ENCODE measurements at regions not wholly inside any gene's neighbourhood (a gene's known extent, or its start where the extent isn't known, plus 50 kb on each side); places are given as distances from the start of the nearest gene placed in this dataset.
"Not testable (repeated sequence)": the region's sequence is repeated elsewhere in the genome, so short reads cannot be mapped to it uniquely, and the experiment has no call there.

- no peak for DNase-seq (ENCODE audit: low read depth)
These were observed 485.2 kb upstream of the BCHE start for GRCh38 chr3:166322391-166322790.

DNA sequence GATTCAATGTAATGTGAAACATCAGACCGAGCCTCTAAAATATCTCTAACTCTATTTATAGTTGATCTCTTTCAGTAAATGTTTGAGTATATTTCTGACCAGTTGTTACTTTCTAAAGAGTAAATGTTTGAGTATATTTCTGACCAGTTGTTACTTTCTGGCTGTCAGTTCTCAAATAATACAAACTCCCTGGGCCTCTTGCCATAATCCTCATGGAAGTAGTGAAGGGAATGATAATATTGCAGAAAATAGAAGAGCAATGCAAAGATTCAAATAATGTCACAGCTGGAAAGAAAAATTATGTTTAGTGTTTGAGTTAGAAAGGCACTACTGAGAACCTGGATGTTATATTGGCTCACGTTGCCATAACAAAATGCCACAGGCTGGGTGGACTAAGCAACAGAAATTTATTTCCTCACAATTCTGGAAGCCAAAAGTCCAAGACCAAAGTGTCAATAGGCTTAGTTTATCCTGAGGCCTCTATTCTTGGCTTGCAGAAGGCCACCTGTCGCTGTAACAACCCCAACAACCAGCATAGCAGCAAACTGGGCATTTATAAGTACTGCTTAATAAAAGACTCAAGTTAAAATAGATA lies 470.6 kb upstream of the BCHE start:
- no peak for DNase-seq (ENCODE audit: low read depth)

DNA sequence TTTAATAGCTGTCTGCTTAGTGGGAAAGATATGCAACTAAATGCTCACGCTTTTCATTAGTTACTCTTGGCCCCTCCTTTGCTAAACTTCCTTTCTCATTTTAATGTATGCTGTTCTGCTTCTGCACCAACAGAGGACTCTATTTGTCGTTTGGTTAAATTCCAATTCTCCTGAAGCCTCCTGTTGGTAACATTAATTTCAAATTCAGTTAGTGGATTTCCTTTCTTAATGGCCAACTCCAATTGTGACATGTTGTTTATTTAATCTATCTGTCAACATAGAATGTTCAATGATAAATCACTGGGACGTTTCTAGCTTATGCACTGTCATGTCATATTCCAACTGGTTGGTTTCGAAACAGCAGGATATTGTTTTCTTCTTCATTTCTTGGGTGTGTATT lies 467.4 kb upstream of the BCHE start:
- DNase-seq (ENCODE audit: low read depth) = no peak

DNA sequence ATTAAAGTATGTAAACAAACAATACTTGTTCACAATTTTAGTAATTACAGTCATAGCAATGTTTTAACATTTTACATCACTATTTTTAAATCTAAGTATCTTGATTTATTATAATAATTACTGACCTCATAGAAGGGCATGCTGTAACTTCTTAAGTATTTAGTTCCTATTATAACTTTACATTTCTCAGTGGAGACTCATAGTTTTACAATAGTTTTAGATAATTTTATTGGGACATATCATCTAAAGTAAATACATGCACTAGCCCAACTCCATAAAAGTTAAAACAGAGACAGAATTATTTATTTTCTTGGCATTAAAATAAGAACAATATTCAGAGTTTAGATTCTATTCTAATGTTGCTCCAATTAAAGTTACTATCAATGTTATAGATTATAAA lies 466.5 kb upstream of the BCHE start:
- no peak for DNase-seq (ENCODE audit: low read depth)

GRCh38 chr3:166302331-166302730 lies 465.1 kb upstream of the BCHE start:
- no peak for DNase-seq (ENCODE audit: low read depth)

DNA sequence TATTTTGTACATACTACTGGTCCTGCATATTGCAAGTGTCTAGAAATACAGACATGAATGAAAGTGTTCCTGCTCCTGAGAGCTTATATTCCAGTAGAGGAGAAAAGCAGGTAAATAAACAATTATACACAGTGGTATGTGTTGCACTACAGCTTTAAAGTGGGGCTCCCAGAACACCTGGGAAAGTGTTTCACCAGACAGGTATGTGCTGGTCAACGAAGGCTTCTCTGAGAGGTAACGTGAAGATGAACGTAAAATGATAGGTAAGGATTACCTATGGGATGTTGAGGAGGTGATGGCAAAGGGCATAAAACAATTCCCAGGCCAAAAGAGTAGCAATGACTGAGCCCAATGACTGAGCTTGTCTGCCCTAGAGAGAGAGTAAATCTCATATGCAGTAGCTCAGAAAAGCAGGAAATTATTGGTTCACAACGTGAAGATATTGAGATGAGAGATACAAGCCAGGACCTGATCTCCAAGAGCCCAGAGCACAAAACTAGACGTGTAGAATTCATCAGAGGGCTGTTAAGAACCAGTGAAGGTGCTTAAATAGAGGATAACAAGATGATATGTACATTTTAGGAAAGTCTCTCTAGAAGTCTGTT lies 459.1 kb upstream of the BCHE start:
- DNase-seq (ENCODE audit: low read depth) = no peak

- DNase-seq (ENCODE audit: low read depth) = no peak
These were observed 454.1 kb upstream of the BCHE start for GRCh38 chr3:166291186-166291955.

DNA sequence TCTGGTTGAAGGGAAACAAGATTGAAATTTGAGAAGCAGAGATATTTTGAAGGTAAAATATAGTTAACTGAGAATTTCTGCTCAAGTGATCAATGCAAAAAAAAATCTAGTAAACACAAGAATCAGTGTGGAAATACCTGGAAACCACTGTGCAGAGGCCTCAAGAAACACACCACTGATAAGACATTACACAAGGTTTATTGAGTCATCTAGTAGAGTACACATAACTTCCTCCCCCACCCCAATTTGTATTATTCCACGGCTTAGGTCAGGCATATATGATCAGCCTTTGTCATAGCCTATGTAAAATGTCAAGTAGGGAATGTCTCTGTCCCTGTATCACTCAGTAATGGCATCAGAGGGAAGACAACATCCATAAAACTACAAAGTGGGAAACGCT lies 447.8 kb upstream of the BCHE start:
- no peak for DNase-seq (ENCODE audit: low read depth)

DNA sequence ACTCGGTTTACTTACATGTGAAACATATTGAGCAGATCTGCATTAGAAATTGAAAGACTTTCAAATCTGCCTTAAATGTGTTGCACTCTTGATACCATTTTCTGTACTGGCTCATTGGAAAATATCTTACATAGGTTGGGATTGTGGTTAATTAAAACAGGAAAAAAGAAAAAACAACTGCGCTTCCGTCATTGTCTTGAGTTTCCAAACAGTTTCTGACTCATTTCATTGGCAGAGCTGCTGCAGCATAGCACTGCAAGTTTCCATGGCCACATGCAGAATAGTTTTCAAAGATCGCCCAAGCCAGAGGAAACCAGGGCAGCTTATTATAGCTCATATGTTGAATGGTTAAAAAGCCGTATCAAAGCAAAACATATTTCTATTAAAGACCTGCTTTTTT lies 446.6 kb upstream of the BCHE start:
- DNase-seq (ENCODE audit: low read depth) = no peak

DNA sequence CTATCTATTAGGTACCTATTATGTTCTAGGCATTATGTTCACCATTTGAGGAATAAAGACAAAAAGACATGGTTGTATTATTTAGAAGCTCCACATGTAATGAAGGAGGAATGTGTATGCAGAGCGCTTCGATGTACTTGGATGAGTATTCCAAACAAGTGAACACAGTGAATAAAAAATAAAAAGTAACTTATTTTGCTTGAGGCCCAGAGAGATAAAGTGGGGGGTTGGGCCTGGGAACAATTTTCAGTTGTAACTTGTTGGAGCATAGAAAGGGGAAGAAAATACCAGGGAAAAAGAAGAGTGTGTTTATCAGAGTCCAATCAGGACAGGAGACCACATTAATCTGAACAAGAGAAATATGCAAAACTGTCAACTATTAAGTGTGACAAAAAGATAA lies 445.7 kb upstream of the BCHE start:
- DNase-seq (ENCODE audit: low read depth) = no peak

GRCh38 chr3:166279636-166280035 lies 442.4 kb upstream of the BCHE start:
- no peak for DNase-seq (ENCODE audit: low read depth)

DNA sequence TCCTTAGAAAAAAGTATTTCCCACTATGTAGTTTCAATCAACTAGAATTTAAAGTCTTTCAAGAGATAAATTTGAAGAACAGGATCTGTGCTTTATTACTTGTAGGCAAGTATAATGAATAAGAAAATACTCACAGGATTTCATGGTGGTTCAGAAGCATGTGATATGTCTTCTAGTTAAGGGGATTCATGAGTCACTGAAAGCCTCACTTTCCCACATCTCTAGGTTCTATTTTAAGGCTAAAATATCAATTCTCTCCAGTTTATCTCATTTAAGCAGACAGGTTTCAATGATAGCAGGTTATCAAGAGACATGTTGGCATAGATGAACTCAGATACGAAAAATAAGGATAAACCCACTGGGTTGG lies 437.8 kb upstream of the BCHE start:
- DNase-seq (ENCODE audit: low read depth) = no peak

DNA sequence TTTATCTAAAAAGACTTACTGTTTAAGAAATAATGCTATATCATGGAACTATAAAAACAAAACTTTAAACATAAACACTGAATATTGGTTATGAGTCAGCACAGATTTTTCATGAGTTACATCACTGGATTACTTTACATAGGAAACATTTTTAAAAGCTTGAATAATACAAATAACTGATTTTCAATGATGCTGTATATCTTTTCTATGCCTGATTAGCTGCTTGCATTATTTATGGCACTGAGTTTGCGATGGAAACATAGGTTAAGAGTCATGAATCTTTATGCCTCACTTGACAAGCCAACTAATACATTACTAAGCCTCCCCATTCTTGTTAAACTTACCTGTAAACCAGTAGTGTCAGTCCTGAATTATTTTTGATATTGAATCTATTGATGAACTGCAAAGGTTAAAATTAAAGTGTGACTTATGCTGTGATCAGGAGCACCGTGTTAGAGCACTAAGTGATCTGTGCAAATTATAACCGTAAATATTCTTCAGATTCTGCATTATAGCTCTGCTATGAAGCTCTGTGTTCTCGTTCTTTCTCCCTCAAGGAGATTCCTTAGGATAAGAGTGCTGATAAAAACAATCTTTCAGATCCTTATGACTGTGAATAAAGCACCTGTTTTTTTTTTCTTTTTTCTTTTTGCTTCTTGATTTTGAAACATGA lies 437.3 kb upstream of the BCHE start:
- DNase-seq (ENCODE audit: low read depth) = no peak

GRCh38 chr3:166270429-166270828 lies 433.2 kb upstream of the BCHE start:
- DNase-seq (ENCODE audit: low read depth) = no peak

GRCh38 chr3:166265153-166265552 lies 427.9 kb upstream of the BCHE start:
- no peak for DNase-seq (ENCODE audit: low read depth)

DNA sequence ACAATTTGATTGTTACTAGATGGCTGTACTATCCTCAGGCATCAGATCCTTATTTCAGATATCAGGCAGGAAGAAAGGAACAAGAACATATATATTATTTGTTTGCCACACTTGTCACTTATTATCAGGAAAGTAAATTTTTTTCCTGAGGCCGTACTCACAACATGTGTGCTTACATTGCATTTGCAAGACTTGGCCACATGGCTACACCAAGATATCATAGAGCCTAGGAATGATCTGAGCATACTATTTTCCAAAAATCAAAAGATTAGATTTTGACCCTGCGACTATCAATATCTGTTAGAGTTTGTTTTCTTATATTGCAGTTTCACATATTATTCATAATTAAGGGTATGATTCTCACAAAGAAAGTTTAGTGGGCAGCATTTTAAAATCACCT lies 426.2 kb upstream of the BCHE start:
- no peak for DNase-seq (ENCODE audit: low read depth)

- not testable (repeated sequence) for DNase-seq (ENCODE audit: low read depth)
These were observed 421.1 kb upstream of the BCHE start for GRCh38 chr3:166258293-166258850.

DNA sequence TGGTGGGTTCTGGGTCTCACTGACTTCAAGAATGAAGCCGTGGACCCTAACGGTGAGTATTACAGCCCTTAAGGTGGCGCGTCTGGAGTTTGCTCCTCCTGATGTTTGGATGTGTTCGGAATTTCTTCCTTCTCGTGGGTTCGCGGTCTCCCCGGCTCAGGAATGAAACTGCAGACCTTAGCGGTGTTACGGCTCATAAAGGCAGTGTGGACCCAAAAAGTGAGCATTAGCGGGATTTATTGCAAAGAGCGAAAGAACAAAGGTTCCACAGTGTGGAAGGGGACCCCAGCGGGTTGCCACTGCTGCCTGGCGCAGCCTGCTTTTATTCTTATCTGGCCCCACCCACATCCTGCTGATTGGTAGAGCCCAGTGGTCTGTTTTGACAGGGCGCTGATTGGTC lies 420.5 kb upstream of the BCHE start:
- DNase-seq (ENCODE audit: low read depth) = no peak

DNA sequence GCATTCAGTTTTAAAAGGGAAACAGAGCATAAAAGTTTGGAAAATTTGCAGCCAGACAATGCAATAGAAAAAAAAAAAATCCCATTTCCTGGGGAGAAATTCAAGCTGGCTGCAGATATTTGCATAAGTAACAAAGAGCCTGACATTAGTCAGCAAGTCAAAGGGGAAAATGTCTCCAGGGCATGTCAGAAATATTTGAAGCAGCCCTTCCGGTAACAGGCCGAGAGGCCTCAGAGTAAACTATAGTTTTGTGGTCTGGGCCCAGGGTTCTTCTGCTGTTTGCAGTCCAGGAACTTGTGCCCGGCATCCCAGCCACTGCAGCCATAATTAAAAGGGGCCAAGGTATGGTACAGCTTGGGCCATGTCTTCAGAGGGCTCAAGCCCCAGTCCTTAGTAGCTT lies 411.6 kb upstream of the BCHE start:
- DNase-seq (ENCODE audit: low read depth) = no peak

DNA sequence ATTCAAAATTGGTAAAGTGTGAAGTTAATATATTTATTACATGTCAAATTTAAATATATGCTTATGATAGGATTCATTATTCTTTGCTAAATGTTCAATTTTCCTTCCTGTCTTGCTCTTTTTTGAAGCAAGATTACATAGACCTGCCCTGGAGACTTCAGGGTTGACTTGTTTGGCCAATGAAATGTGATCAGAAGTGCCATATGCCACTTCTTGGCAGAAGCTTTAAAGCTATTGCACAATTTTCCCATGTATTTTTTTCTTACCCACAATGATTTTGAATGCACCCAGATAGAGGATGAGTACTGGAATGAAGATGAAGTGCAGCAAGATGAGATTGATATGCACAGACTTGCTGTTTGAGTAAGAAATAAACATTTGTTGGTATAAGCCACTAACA lies 406.3 kb upstream of the BCHE start:
- no peak for DNase-seq (ENCODE audit: low read depth)

DNA sequence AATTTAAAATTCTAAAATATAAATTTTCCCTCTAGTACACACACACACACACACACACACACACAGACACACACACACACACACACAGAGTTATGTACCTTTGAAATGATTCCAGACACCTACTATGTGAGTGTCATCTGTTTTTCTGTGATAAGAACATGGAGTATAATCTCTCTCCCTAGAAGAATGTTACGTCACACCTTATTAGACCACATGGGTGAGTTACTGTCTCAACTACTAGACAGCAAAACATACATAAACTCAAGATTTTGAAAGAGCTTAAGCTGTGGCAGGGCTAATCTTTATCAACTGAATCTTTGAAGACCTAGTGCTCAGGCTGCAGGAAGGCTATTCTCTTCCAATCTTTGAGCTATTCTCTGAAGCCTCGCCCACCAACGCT lies 385.9 kb upstream of the BCHE start:
- no peak for DNase-seq (ENCODE audit: low read depth)

GRCh38 chr3:166211451-166211850 lies 374.2 kb upstream of the BCHE start:
- DNase-seq (ENCODE audit: low read depth) = no peak

DNA sequence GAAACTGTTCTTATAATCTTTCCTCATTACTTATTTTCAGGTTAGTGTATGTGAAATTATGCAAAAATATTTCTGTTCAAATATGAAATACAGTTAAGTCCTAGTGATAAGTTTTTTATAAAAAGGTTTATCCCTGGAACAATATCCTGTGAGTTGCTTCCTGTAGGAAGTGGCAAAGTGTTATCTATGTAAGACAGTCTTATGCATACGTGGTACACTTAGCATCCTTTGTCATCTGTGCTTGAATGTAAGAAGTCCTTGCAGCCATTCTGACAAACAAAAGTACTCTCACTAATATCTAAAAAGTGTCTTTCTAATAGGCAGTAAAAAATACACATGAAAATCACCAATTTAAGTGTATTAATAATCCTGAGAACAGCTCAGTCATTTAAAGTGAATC lies 372.5 kb upstream of the BCHE start:
- DNase-seq (ENCODE audit: low read depth) = no peak

All from EH (cell line).